OCI-LY7 (cell line): ENCODE measurements at regions not wholly inside any gene's neighbourhood (a gene's known extent, or its start where the extent isn't known, plus 50 kb on each side); places are given as distances from the start of the nearest gene placed in this dataset.
"Not testable (repeated sequence)": the region's sequence is repeated elsewhere in the genome, so short reads cannot be mapped to it uniquely, and the experiment has no call there.

ENCODE experiments used
- BruUV-seq: library from RNA; stranded (reverse); fragments of 400-500 nt; replicated peaks from 2 replicates; lab custom pipeline; 2021; lab: Mats Ljungman, UMichigan
- CTCF ChIA-PET: fragments of 300-600 bp; sonication (Branson Sonifier 250); formaldehyde crosslinking; loops from one replicate; lab custom pipeline; 2022; ENCODE audit warnings: antibody characterized with exemption; ENCODE audit not compliant: unreplicated experiment; lab: Charles Lee
- POLR2A ChIA-PET: fragments of 300-600 bp; sonication (Branson Sonifier 250); formaldehyde crosslinking; loops from one replicate; lab custom pipeline; 2022; ENCODE audit warnings: antibody characterized with exemption; lab: Charles Lee
- DNase-seq: peaks from one replicate; pipeline ENCODE4 v3.0.0-alpha.2; 2015; ENCODE audit warnings: low spot score
- H2AFZ ChIP-seq: fragments of 200-600 bp; sonication (generic), shearing (Covaris generic); 2 replicates; pipeline ENCODE4 v1.6.1; 2014; ENCODE audit warnings: mild to moderate bottlenecking, antibody characterized with exemption, low read length, moderate library complexity
- H3K27ac ChIP-seq: fragments of 200-600 bp; sonication (generic); 2 replicates; pipeline ENCODE4 v1.5.1; 2014; ENCODE audit warnings: mixed run types, low read depth, mild to moderate bottlenecking, moderate library complexity, low read length, inconsistent platforms; ENCODE audit not compliant: poor library complexity, severe bottlenecking
- H3K36me3 ChIP-seq: fragments of 200-600 bp; sonication (generic); 2 replicates; pipeline ENCODE4 v1.6.1; 2014; ENCODE audit warnings: mild to moderate bottlenecking, antibody characterized with exemption, low read length, moderate library complexity, mixed read lengths; ENCODE audit not compliant: insufficient read depth
- H3K4me1 ChIP-seq: fragments of 200-600 bp; sonication (generic); 2 replicates; pipeline ENCODE4 v1.5.1; 2014; ENCODE audit warnings: mild to moderate bottlenecking, low read length; ENCODE audit not compliant: insufficient read depth, poor library complexity, severe bottlenecking
- H3K4me2 ChIP-seq: fragments of 200-600 bp; sonication (generic); 2 replicates; pipeline ENCODE4 v1.6.1; 2014; ENCODE audit warnings: mild to moderate bottlenecking, low read length
- H3K4me3 ChIP-seq: fragments of 200-600 bp; sonication (generic); 2 replicates; pipeline ENCODE4 v1.5.1; 2014; ENCODE audit warnings: mild to moderate bottlenecking, low read depth, low read length; ENCODE audit not compliant: poor library complexity, severe bottlenecking
- H3K79me2 ChIP-seq: fragments of 200-600 bp; sonication (generic); 2 replicates; pipeline ENCODE4 v1.6.1; 2016; ENCODE audit warnings: low read depth, mild to moderate bottlenecking, low read length, moderate library complexity, mixed read lengths; ENCODE audit not compliant: insufficient read depth
- H3K9me2 ChIP-seq: fragments of 200-600 bp; sonication (generic); 2 replicates; pipeline ENCODE4 v1.6.1; 2016; ENCODE audit warnings: mild to moderate bottlenecking, low read length, mixed read lengths; ENCODE audit not compliant: insufficient read depth
- H3K9me3 ChIP-seq: fragments of 200-600 bp; sonication (generic); 2 replicates; pipeline ENCODE4 v1.6.1; 2014; ENCODE audit warnings: mild to moderate bottlenecking, mixed run types, low read length, mixed read lengths
- H4K20me1 ChIP-seq: fragments of 200-600 bp; sonication (generic); 2 replicates; pipeline ENCODE4 v1.6.1; 2014; ENCODE audit warnings: mild to moderate bottlenecking, antibody characterized with exemption, low read length, moderate library complexity, mixed read lengths; ENCODE audit not compliant: insufficient read depth
- EZH2phosphoT487 ChIP-seq: fragments of 200-600 bp; sonication (generic); IDR thresholded peaks from 2 replicates; pipeline ENCODE4 v1.6.1; 2018; ENCODE audit warnings: low read depth, borderline replicate concordance, mild to moderate bottlenecking, mixed run types, antibody characterized with exemption, low read length, moderate library complexity, mixed read lengths
- intact Hi-C: fragments of 100-400 bp; cut with micrococcal nuclease; formaldehyde crosslinking; loops from one replicate; pipeline ENCODE4 v1.10.0; 2022; ENCODE audit not compliant: unreplicated experiment
- TF ChIP-seq, protein P1 (sequence below): fragments of 200-600 bp; sonication (generic); conservative IDR thresholded peaks from 2 replicates; pipeline ENCODE4 v1.5.1; 2014; ENCODE audit warnings: mild to moderate bottlenecking, antibody characterized with exemption, low read length, moderate library complexity, mixed read lengths

- H4K20me1 ChIP-seq: no peaks in the 10 kb centered on the region
- no peak for TF ChIP-seq EZH2phosphoT487
- TF ChIP-seq, protein P1, sequence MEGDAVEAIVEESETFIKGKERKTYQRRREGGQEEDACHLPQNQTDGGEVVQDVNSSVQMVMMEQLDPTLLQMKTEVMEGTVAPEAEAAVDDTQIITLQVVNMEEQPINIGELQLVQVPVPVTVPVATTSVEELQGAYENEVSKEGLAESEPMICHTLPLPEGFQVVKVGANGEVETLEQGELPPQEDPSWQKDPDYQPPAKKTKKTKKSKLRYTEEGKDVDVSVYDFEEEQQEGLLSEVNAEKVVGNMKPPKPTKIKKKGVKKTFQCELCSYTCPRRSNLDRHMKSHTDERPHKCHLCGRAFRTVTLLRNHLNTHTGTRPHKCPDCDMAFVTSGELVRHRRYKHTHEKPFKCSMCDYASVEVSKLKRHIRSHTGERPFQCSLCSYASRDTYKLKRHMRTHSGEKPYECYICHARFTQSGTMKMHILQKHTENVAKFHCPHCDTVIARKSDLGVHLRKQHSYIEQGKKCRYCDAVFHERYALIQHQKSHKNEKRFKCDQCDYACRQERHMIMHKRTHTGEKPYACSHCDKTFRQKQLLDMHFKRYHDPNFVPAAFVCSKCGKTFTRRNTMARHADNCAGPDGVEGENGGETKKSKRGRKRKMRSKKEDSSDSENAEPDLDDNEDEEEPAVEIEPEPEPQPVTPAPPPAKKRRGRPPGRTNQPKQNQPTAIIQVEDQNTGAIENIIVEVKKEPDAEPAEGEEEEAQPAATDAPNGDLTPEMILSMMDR: no peak
- no peaks in the 10 kb centered on the region for H3K36me3 ChIP-seq
- intact Hi-C loops: no loop called here
- ChIA-PET POLR2A (no interaction called here), CTCF (no interaction called here)
- no peak overlapping the region for H3K27ac ChIP-seq
- H3K79me2 ChIP-seq: no peaks in the 10 kb centered on the region
- no peaks in the 10 kb centered on the region for H3K9me2 ChIP-seq
- H3K4me2 ChIP-seq: no peak overlapping the region
- DNase-seq: no peak
- no peaks in the 10 kb centered on the region for H3K9me3 ChIP-seq
- no TSS peak for BruUV-seq
- H3K4me1 ChIP-seq: no peaks in the 10 kb centered on the region
- no peak overlapping the region for H3K4me3 ChIP-seq
- H2AFZ ChIP-seq: 0 out of 2 replicates have a peak overlapping the region, but pooled peaks have one; percentile 20
These were observed 189.8 kb downstream of the C9orf50 start for GRCh38 chr9:129430940-129431643.

DNA sequence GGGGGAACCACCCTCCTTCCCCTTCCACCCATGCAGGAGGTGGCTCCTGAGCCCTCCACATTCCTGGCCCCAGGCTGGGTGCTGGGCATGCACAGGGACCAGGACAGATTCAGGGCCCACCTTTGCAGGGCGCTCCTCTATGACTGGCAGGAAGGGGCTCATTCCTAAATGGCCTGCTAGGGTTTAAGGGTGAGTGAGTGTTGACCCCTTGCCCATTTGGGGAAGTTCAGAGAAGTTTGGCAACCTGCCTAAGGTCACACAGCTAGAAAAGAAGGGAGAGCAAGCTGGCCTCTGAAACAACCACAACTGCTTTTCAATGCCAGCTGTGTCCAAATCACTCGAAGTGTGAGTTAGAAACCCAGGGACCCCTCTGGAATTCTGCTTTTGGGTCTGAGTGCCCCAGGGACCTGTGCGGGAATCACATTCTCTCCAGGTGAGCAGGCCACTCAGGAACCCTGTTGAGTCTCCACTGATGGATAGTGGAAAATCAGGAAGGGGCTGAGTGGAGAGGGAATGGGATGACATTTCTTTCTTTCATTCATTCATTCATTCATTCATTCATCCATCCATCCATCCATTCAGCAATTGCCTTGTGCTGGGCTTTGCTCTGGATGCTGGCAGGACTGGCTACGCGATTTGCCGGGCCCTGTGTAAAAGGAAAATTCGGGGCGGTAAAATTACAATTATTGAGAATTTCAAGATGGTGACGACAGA lies 191.9 kb downstream of the C9orf50 start:
- BruUV-seq: no TSS peak
- Histone ChIP-seq H3K4me3 (no peak overlapping the region), H3K36me3 (no peaks in the 10 kb centered on the region), H3K9me2 (no peaks in the 10 kb centered on the region), H3K79me2 (no peaks in the 10 kb centered on the region), H3K4me1 (no peaks in the 10 kb centered on the region), H3K27ac (no peak overlapping the region), H4K20me1 (no peaks in the 10 kb centered on the region), H3K9me3 (no peaks in the 10 kb centered on the region), H2AFZ (no peak overlapping the region), H3K4me2 (no peak overlapping the region)
- intact Hi-C loops: no loop called here
- ChIA-PET CTCF (no interaction called here), POLR2A (interaction anchor here (0.7 kb wide), 1 partner anchor 17 kb away, joined by 3 read pairs; no protein-coding TSS in a partner anchor)
- no peak for DNase-seq
- TF ChIP-seq, protein P1: no peak
- TF ChIP-seq EZH2phosphoT487: no peak

DNA sequence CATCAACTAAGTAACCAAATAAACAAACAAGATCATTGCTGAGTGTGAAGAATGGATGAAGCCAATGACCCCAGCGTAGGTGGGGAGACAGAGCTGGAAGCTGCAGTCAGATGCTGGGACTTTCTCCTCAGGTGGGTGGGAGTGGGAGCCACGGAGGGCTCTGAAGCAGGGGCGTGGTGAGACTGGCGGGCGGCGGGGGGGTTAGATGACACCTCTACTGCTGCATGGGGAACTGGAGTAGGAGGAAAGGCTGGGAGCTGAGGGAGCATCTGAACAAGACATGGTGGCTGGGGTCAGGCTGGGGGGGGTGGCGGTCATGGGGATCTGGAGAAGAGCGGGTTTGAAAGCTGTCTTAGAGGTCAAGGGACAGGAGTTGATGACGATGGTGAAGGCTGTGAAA lies 193.8 kb downstream of the C9orf50 start:
- H3K9me2 ChIP-seq: no peaks in the 10 kb centered on the region
- CTCF ChIA-PET: no interaction called here
- no peak overlapping the region for H2AFZ ChIP-seq
- no peak overlapping the region for H3K27ac ChIP-seq
- no peaks in the 10 kb centered on the region for H4K20me1 ChIP-seq
- H3K4me2 ChIP-seq: no peak overlapping the region
- no peaks in the 10 kb centered on the region for H3K79me2 ChIP-seq
- intact Hi-C loops: no loop called here
- no peak for DNase-seq
- no peaks in the 10 kb centered on the region for H3K4me1 ChIP-seq
- H3K9me3 ChIP-seq: no peaks in the 10 kb centered on the region
- POLR2A ChIA-PET: no interaction called here
- no TSS peak for BruUV-seq
- H3K4me3 ChIP-seq: no peak overlapping the region
- no peak for TF ChIP-seq EZH2phosphoT487
- TF ChIP-seq, protein P1: no peak
- no peaks in the 10 kb centered on the region for H3K36me3 ChIP-seq

DNA sequence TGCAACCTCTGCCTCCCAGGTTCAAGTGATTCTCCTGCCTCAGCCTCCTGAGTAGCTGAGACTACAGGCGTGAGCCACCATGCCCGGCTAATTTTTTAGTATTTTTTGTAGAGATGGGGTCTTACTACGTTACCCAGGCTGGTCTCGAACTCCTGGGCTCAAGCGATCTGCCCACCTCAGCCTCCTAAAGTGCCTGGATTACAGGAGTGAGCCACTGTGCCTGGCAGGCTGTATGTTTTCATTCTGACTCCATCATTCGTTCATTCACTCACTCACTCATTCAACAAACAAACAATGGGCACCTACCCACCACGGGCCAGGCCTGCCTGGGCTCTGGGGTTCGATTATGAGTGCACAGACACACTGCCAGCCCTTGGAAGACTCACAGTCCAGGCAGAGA lies 197.1 kb downstream of the C9orf50 start:
- H4K20me1 ChIP-seq, H3K9me2 ChIP-seq, BruUV-seq, H3K9me3 ChIP-seq, H3K36me3 ChIP-seq, intact Hi-C loops, H2AFZ ChIP-seq, CTCF ChIA-PET, H3K79me2 ChIP-seq, H3K4me2 ChIP-seq, DNase-seq, H3K4me1 ChIP-seq, H3K27ac ChIP-seq, H3K4me3 ChIP-seq: not testable (repeated sequence)
- POLR2A ChIA-PET: interaction anchor here (1.2 kb wide), 1 partner anchor 8 kb away, joined by 3 read pairs; no protein-coding TSS in a partner anchor
